ENCODE measurements at regions not wholly inside any gene's neighbourhood (a gene's known extent, or its start where the extent isn't known, plus 50 kb on each side); places are given as distances from the start of the nearest gene placed in this dataset.

DNA sequence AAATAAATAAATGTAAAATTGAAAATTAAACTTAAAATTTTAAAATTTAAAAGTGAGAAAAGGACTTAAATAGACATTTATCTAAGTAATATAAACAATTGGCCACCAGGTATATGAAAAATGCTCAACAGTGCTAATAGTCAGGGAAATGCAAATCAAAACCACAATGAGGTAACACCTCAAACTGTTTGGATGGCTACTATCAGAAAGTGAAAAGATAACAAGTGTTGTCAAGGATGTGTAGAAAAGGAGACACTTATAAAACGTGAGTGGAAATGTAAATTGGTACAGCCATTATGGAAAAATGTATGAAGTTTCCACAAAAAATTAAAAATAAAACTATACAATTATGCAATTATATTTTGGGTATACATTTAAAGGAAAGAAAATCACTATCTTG is 752.2 kb downstream of the EFNB2 start:
- Histone ChIP-seq H3K36me3 (no peaks in the 10 kb centered on the region), H3K27ac (no peak overlapping the region), H3K4me3 (no peak overlapping the region), H3K4me1 (no peaks in the 10 kb centered on the region), H3K27me3 (no peaks in the 10 kb centered on the region), H3K9me3 (no peaks in the 10 kb centered on the region)
- no peak for DNase-seq (ENCODE audit: low spot score in 2 of 2)
- intact Hi-C loops (cut with DNase I; ENCODE audit: low total_unique reads), result no loop called here
- TF ChIP-seq POLR2A (IDR thresholded peaks at IDR 0.05) (no peak), POLR2AphosphoS5 (IDR thresholded peaks at IDR 0.05) (no peak)
- TF ChIP-seq, protein P1, sequence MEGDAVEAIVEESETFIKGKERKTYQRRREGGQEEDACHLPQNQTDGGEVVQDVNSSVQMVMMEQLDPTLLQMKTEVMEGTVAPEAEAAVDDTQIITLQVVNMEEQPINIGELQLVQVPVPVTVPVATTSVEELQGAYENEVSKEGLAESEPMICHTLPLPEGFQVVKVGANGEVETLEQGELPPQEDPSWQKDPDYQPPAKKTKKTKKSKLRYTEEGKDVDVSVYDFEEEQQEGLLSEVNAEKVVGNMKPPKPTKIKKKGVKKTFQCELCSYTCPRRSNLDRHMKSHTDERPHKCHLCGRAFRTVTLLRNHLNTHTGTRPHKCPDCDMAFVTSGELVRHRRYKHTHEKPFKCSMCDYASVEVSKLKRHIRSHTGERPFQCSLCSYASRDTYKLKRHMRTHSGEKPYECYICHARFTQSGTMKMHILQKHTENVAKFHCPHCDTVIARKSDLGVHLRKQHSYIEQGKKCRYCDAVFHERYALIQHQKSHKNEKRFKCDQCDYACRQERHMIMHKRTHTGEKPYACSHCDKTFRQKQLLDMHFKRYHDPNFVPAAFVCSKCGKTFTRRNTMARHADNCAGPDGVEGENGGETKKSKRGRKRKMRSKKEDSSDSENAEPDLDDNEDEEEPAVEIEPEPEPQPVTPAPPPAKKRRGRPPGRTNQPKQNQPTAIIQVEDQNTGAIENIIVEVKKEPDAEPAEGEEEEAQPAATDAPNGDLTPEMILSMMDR (IDR thresholded peaks at IDR 0.05), result no peak

DNA sequence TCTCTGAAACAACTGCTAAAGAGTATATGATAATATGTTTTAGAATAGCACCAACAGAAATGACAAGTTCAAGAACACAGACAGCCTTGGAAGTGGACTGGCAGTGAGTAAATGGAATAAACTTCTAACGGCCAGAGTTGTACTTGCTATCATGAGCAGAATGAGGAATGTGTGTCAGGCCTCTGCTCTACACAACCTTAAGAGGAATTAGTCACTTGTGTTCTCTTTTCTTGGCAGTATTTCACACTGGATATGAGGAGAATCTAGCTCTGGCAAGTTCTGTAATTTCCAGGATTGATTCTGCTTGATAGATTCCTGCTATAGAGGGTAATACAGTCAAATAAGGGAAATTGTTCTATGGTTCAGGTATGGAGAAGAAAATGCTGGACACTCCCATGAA is 757.3 kb downstream of the EFNB2 start:
- Histone ChIP-seq H3K9me3 (no peaks in the 10 kb centered on the region), H3K4me1 (no peaks in the 10 kb centered on the region), H3K36me3 (no peaks in the 10 kb centered on the region), H3K27ac (no peak overlapping the region), H3K27me3 (no peaks in the 10 kb centered on the region), H3K4me3 (no peak overlapping the region)
- TF ChIP-seq, protein P1 (IDR thresholded peaks at IDR 0.05), result no peak
- TF ChIP-seq POLR2AphosphoS5 (IDR thresholded peaks at IDR 0.05) (no peak), POLR2A (IDR thresholded peaks at IDR 0.05) (no peak)
- intact Hi-C loops (cut with DNase I; ENCODE audit: low total_unique reads), result no loop called here
- no peak for DNase-seq (ENCODE audit: low spot score in 2 of 2)

DNA sequence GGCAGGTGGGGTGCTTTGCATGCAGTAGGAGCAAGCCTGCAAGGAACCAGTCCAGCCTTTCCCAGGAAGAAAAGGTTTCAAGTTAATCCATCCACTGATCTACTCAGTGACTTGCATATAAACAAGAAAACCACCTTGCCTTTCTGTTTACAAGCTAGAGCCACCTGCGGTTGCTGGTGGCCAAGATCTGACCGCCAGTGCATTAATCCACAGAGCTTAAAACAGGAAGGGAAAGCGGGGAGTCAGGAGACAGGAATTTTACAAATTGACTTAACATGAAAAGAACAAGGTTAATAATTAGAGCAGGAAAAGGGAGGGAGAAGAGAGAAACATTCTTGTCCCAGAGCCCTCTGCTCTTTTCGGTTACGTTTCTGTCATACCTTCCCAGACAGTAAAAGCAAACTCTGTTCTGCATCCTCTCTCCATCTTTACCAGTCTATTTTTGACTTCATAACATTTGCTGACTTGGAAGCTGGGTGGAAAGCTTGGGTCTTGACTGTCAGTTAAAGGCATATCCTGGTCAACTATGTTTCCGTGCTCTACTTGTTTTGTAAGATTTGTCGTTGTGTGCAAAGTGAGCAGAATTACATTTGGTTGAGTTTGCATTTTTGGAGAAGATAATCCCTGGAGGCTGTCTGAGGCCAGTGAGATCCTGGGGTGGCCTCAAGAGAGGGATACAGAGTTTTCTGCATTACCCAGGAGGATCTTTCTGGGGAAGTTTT is 760.6 kb downstream of the EFNB2 start:
- H3K27me3 ChIP-seq, result no peaks in the 10 kb centered on the region
- no peak for DNase-seq (ENCODE audit: low spot score in 2 of 2)
- no peaks in the 10 kb centered on the region for H3K9me3 ChIP-seq
- H3K4me3 ChIP-seq, result no peak overlapping the region
- intact Hi-C loops (cut with DNase I; ENCODE audit: low total_unique reads), result no loop called here
- H3K4me1 ChIP-seq, result no peaks in the 10 kb centered on the region
- no peak overlapping the region for H3K27ac ChIP-seq
- no peak for TF ChIP-seq POLR2AphosphoS5 (IDR thresholded peaks at IDR 0.05)
- TF ChIP-seq POLR2A (IDR thresholded peaks at IDR 0.05), result no peak
- TF ChIP-seq, protein P1 (IDR thresholded peaks at IDR 0.05), result no peak
- H3K36me3 ChIP-seq, result no peaks in the 10 kb centered on the region

DNA sequence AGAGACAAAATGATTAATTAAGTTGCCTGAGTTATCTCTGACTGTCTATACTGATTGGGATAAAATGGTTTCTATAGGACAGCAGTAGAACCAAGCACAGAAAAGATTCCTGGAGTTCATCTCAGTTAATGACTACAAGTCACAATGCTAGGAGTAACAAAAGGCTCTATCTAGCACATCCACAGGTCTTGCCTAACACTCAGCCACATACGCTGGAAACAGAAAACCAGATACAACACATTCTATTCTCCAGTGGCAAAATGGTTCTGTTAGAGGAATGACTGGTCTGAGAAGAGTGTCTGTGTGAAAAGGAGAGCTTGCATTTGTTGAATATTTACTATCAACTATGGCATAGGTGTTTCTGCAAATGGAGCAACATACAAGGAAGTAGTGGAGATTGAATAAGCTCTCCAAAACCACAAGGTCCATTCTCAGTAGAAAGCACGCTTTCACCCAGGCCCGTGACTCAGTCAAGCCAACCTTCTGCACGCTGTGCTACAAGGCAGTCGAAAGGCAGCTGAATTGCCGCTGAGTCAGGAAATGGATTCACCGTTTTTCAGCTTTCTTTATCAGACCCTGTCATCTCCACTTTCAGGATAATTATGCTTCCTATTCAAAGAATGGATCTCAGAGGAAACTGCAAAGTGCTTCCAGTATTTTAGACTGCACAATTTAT is 761.5 kb downstream of the EFNB2 start:
- intact Hi-C loops (cut with DNase I; ENCODE audit: low total_unique reads), result no loop called here
- Histone ChIP-seq H3K27me3 (no peaks in the 10 kb centered on the region), H3K4me3 (no peak overlapping the region), H3K27ac (no peak overlapping the region), H3K4me1 (no peaks in the 10 kb centered on the region), H3K36me3 (no peaks in the 10 kb centered on the region), H3K9me3 (no peaks in the 10 kb centered on the region)
- TF ChIP-seq, protein P1 (IDR thresholded peaks at IDR 0.05), result no peak
- no peak for TF ChIP-seq POLR2AphosphoS5 (IDR thresholded peaks at IDR 0.05)
- no peak for TF ChIP-seq POLR2A (IDR thresholded peaks at IDR 0.05)
- DNase-seq (ENCODE audit: low spot score in 2 of 2), result no peak

DNA sequence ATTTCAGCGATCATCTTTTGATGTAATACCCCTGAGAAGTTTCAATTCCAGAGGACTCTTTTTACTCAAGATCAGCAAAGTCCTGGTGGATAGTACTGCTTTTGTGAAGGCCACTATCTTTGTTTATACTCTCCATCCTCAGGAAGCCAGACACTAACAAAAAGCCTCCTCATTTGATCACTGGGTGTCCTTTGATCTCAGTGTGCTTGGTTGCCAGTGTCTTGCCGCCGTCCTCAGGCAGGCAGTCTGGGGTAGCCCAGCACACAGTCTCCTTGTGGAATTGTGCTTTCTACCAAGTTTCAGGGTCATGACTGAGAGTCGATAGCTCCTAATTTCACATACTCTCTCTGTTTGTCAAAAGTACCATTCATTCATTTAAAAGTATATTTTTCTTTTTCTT is 762.2 kb downstream of the EFNB2 start:
- H3K27me3 ChIP-seq, result no peaks in the 10 kb centered on the region
- H3K9me3 ChIP-seq, result no peaks in the 10 kb centered on the region
- no peaks in the 10 kb centered on the region for H3K4me1 ChIP-seq
- no peak overlapping the region for H3K4me3 ChIP-seq
- no peak for DNase-seq (ENCODE audit: low spot score in 2 of 2)
- no peak overlapping the region for H3K27ac ChIP-seq
- TF ChIP-seq, protein P1 (IDR thresholded peaks at IDR 0.05), result no peak
- no peak for TF ChIP-seq POLR2A (IDR thresholded peaks at IDR 0.05)
- no peak for TF ChIP-seq POLR2AphosphoS5 (IDR thresholded peaks at IDR 0.05)
- intact Hi-C loops (cut with DNase I; ENCODE audit: low total_unique reads), result no loop called here
- no peaks in the 10 kb centered on the region for H3K36me3 ChIP-seq

Measured in breast epithelium (tissue), 4 donors.